Common myeloid progenitor, CD34-positive (primary cell): ENCODE measurements at regions not wholly inside any gene's neighbourhood (a gene's known extent, or its start where the extent isn't known, plus 50 kb on each side); places are given as distances from the start of the nearest gene placed in this dataset.

Source experiments
- CTCF ChIA-PET: fragments of 350-600 bp; sonication (Branson Sonifier 250); formaldehyde crosslinking; loops from one replicate; lab custom pipeline; 2021; ENCODE audit warnings: antibody characterized with exemption; lab: Charles Lee
- POLR2A ChIA-PET: fragments of 350-600 bp; sonication (Branson Sonifier 250); formaldehyde crosslinking; loops from one replicate; lab custom pipeline; 2021; ENCODE audit warnings: antibody characterized with exemption; lab: Charles Lee
- DNase-seq, 3 donors: peaks; one replicate each; pipeline versions ENCODE4 v3.0.0 to v3.0.0-alpha.2; 2013
- H3K27ac ChIP-seq, 2 experiments: 1 replicate in 1 of 2; 2 replicates in 1 of 2; pipeline ENCODE4 v1.7.0; 2013; ENCODE audit warnings: inconsistent platforms in 2 of 2, low read length in 2 of 2, mild to moderate bottlenecking in 2 of 2, low read depth in 1 of 2, moderate library complexity in 1 of 2; ENCODE audit not compliant: severe bottlenecking in 2 of 2, insufficient read depth in 1 of 2, poor library complexity in 1 of 2
- H3K27me3 ChIP-seq, 5 experiments: replicated peaks in 2 of 5; 1 replicate in 3 of 5; 2 replicates in 2 of 5; pipeline versions ENCODE4 v1.6.1 to v1.7.0; 2013; ENCODE audit warnings: low read length in 4 of 5, mild to moderate bottlenecking in 2 of 5, moderate library complexity in 2 of 5, inconsistent platforms in 1 of 5; ENCODE audit not compliant: insufficient read depth in 5 of 5, control insufficient read depth in 4 of 5
- H3K36me3 ChIP-seq, 4 experiments: 1 replicate in 2 of 4; 2 replicates in 2 of 4; pipeline versions ENCODE4 v1.6.1 to v1.7.0; 2013; ENCODE audit warnings: low read length in 3 of 4, control low read depth in 1 of 4, mild to moderate bottlenecking in 1 of 4; ENCODE audit not compliant: control insufficient read depth in 4 of 4, insufficient read depth in 4 of 4
- H3K4me1 ChIP-seq, 4 experiments: 1 replicate in 3 of 4; 2 replicates in 1 of 4; pipeline versions ENCODE4 v1.6.1 to v1.7.1; 2013; ENCODE audit warnings: low read length in 3 of 4, mild to moderate bottlenecking in 3 of 4, control low read depth in 1 of 4, inconsistent platforms in 1 of 4, moderate library complexity in 1 of 4; ENCODE audit not compliant: control insufficient read depth in 4 of 4, insufficient read depth in 4 of 4; ENCODE audit errors: control extremely low read depth in 1 of 4
- H3K4me3 ChIP-seq, 7 experiments: 1 replicate in 4 of 7; 2 replicates in 3 of 7; pipeline versions ENCODE4 v1.5.1 to v1.7.0; 2013; ENCODE audit warnings: mild to moderate bottlenecking in 7 of 7, low read length in 6 of 7, moderate library complexity in 6 of 7, inconsistent platforms in 2 of 7, low read depth in 2 of 7, control low read depth in 1 of 7; ENCODE audit not compliant: insufficient read depth in 4 of 7, control insufficient read depth in 1 of 7; ENCODE audit errors: extremely low read depth in 1 of 7
- H3K9me3 ChIP-seq, 5 experiments: 1 replicate in 4 of 5; 2 replicates in 1 of 5; pipeline versions ENCODE4 v1.6.1 to v1.7.1; 2013; ENCODE audit warnings: low read length in 4 of 5, mild to moderate bottlenecking in 2 of 5, inconsistent platforms in 1 of 5, low read depth in 1 of 5, moderate library complexity in 1 of 5; ENCODE audit not compliant: control insufficient read depth in 4 of 5, insufficient read depth in 2 of 5; ENCODE audit errors: control extremely low read depth in 1 of 5
- WGBS: methylation state at CpG from one replicate; pipeline ENCODE4 v1.1.5; 2013; ENCODE audit not compliant: insufficient coverage; 5-methylcytosine and 5-hydroxymethylcytosine counted together

DNA sequence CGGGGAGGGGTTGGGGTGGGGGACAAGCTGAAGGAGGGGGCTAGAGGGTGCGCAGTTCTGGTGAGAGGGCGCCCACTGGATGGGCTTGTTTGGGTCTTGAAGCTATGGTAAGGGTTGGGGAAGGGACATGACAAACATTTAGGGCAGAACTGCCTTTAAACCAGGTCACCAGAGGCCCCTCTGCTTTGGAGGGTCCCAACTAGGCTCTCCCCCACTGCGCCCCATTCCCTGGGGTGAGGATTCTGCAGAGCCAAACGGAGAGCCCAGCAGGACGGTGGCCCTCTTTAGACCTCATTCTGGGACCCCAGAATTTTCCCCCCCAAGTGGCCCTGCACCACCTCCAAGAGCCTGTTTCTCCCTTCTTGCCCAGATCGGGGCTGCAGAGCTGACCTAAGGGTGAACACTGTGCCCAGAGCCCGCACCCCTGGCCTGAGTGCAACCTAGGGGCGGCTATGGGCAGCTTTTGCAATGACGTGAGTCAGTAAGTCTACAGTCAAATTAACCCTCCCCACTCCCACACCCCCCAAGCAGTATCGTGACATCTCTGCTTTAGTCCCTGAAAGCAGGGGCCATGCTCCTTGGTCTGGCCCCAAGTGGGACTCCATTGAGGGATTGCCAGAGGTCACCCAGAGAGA lies 593.8 kb downstream of the MATN1 start:
- H3K27me3 ChIP-seq: no peaks in the 10 kb centered on the region
- CTCF ChIA-PET: interaction anchor here (0.6 to 1.0 kb wide), 2 partner anchors 11 to 18 kb away, joined by 3 read pairs; no protein-coding TSS in a partner anchor
- H3K9me3 ChIP-seq: peaks cover 0 to 16% (median 3%) of the 10 kb centered on the region in 5 experiments
- peak overlapping the region in 1 of 7 experiments; percentile 19 for H3K4me3 ChIP-seq
- H3K36me3 ChIP-seq: no peaks in the 10 kb centered on the region
- no peak overlapping the region for H3K27ac ChIP-seq
- DNase-seq: no peak
- peaks cover 0 to 35% (median 14%) of the 10 kb centered on the region in 4 experiments for H3K4me1 ChIP-seq
- WGBS: 95% methylated on average over 10 of the region's 11 CpGs
- POLR2A ChIA-PET: no interaction called here

DNA sequence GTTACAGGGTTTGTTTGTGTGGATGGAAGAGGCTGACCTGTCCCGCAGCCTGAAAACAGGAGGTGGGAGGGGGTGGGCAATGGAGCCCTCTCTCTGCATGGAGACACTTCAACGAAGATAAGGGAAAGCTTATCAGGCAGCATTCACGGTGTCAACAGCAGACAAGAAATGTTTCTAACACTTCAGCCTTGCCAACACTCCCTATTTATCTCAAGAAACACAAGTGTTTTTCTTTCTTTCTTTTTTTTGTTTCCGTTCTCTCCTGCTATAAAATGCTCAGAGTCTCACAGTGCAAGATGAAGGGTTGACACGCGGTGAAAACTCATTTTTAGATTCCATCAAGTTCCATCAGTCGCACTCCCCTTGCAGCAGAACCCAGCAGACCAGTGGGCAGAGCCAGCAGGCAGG lies 594.4 kb downstream of the MATN1 start:
- H3K9me3 ChIP-seq: peaks cover 0 to 16% (median 3%) of the 10 kb centered on the region in 5 experiments
- CTCF ChIA-PET: no interaction called here
- 66% methylated on average over 4 of the region's 7 CpGs for WGBS

DNA sequence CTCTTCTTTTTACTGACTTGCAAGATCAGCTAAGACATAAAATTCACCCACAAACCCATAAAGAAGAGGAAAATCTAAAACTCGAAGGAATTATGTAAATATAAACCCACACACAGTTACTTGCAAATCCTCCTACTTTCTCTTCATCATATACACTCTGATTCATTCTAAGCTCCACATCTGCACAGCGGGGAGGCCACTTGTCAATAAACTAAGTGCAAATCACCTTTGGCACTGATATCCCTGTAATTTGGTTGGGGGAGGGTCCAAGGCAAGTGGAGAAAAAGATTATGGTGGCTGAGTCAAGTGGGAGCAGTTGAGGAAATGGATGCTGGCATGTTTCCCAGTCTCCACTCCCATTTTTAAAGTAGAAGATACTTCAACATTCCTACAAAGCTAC lies 596.5 kb downstream of the MATN1 start:
- Histone ChIP-seq H3K4me1 (peaks cover 0 to 29% (median 13%) of the 10 kb centered on the region in 4 experiments), H3K27ac (no peak overlapping the region), H3K27me3 (no peaks in the 10 kb centered on the region), H3K4me3 (no peak overlapping the region), H3K36me3 (no peaks in the 10 kb centered on the region), H3K9me3 (peaks cover 0 to 16% (median 3%) of the 10 kb centered on the region in 5 experiments)
- WGBS: 100% methylated on average over 1 of the region's 2 CpGs
- no peak for DNase-seq
- ChIA-PET CTCF (interaction anchor here (1.0 kb wide), 1 partner anchor 22 kb away, joined by 4 read pairs; no protein-coding TSS in a partner anchor), POLR2A (no interaction called here)

More for the DNA sequence above, 594.4 kb downstream of the MATN1 start:
- Histone ChIP-seq H3K36me3 (no peaks in the 10 kb centered on the region), H3K4me1 (peaks cover 0 to 31% (median 13%) of the 10 kb centered on the region in 4 experiments), H3K4me3 (no peak overlapping the region), H3K27me3 (no peaks in the 10 kb centered on the region), H3K27ac (no peak overlapping the region)
- peak; percentile 5 to 48 (median 30) for DNase-seq
- POLR2A ChIA-PET: no interaction called here

DNA sequence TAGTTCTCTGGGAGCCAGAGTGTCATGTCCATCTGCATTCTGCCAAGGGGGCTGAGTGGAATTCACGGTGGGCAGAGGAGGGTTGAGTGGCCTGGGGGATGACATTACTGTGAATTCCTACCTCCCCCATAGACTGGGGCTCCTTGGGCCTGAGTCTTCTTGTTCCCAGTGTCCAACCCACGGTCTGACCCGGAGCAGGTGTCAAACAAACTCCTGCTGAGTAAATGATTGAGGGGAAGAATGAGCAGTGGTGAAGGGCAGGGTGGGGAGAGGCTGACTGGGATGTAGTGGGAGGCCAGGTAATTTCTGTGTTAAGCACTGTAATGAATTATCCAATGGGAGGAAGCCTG lies 597.6 kb downstream of the MATN1 start:
- no peak for DNase-seq
- Histone ChIP-seq H3K36me3 (no peaks in the 10 kb centered on the region), H3K4me3 (no peak overlapping the region), H3K27me3 (no peaks in the 10 kb centered on the region), H3K4me1 (peaks cover 0 to 20% (median 9%) of the 10 kb centered on the region in 4 experiments), H3K9me3 (peaks cover 0 to 16% (median 3%) of the 10 kb centered on the region in 5 experiments), H3K27ac (no peak overlapping the region)
- ChIA-PET POLR2A (no interaction called here), CTCF (interaction anchor here (1.0 kb wide), 1 partner anchor 21 kb away, joined by 4 read pairs; no protein-coding TSS in a partner anchor)
- WGBS: 88% methylated on average over 2 of the region's 3 CpGs

DNA sequence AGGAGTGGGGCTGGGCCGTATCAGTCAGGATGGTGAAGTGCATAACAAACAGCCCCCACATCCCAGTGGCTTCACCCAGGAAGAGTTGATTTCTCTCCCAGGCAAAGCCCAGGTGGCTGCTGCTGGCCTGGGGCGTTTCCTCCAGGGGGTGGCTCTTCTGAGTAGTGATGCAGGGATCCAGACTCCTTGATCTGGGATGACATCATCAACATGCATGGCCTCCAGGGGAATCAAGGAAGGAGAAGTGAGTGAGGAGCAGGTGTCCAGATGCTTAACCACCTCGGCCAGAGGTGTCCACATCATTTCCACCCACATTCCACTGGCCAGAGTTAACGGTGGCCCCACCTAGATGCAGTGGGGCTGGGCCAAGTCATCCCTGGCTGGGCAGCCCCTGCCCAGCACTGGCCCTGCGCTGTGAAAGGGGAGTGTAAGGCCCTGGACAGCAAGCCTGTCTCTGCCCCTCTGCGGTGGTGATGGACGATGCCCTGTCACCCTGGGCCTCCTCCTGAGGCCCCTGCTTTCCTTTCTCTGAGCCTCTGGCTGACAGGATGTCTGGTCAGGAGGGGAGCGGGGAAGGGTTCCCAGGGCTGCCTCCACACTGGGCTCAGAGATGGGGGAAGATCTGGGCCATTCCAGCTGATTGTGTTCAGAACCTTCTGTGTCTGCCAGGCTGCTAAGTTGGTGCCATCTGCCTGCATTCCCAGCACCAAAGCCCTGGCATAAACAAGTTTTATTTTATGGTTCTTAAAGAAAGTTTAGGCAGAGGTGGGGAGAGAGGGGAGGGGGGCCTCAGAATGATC lies 598.2 kb downstream of the MATN1 start:
- H3K27me3 ChIP-seq: no peaks in the 10 kb centered on the region
- POLR2A ChIA-PET: no interaction called here
- no peak overlapping the region for H3K27ac ChIP-seq
- 90% methylated on average over 6 of the region's 8 CpGs for WGBS
- H3K36me3 ChIP-seq: no peaks in the 10 kb centered on the region
- H3K4me3 ChIP-seq: no peak overlapping the region
- CTCF ChIA-PET: no interaction called here
- peaks cover 0 to 16% (median 6%) of the 10 kb centered on the region in 4 experiments for H3K4me1 ChIP-seq
- peaks cover 0 to 14% (median 3%) of the 10 kb centered on the region in 5 experiments for H3K9me3 ChIP-seq
- no peak for DNase-seq

DNA sequence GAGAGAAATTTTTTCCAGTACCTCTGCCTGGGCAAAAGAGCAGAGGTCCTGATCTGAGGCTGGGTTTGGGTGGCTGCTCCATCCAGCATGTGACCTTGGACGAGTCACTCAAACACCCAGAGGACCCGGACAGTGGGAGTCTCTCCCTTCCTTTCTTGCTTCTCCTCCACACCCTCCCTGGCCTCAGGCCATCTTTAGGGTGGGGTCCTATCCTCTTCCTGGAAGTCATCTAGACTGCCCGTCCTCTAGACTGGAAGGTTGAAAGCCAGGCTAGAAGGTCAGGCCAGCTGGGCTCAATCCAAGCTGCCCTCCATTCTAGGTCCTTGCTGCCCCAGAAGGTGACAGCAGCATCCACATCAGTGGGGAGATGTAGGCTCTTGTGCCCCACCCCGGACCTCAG lies 599.5 kb downstream of the MATN1 start:
- H3K27ac ChIP-seq: no peak overlapping the region
- POLR2A ChIA-PET: no interaction called here
- peaks cover 0 to 6% (median 0%) of the 10 kb centered on the region in 4 experiments for H3K4me1 ChIP-seq
- DNase-seq: no peak
- peaks cover 0 to 8% (median 3%) of the 10 kb centered on the region in 5 experiments for H3K9me3 ChIP-seq
- WGBS: 97% methylated on average over 4 of the region's 4 CpGs
- CTCF ChIA-PET: no interaction called here
- no peaks in the 10 kb centered on the region for H3K27me3 ChIP-seq
- H3K36me3 ChIP-seq: no peaks in the 10 kb centered on the region
- no peak overlapping the region for H3K4me3 ChIP-seq

DNA sequence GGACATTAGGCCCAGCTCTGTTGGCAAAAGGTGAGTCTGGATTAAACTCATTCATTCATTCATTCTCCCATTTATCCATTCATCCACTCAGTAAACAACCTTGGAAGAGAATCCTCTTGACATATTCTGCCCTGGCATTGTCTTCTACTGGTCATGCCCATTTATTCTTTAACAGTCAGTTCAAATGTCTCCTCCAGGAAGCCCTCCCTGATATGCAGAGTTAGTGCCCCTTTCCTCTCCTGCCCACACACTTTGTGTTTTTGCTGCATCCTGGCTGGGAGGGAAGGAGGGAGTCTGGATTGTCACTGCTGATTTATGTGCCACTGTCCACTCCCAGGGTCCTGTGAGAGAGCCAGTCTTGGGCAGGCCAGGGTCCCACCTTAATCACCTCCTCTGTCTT lies 600.3 kb downstream of the MATN1 start:
- H3K27me3 ChIP-seq: no peaks in the 10 kb centered on the region
- no peak for DNase-seq
- no peak overlapping the region for H3K27ac ChIP-seq
- POLR2A ChIA-PET: no interaction called here
- peaks cover 0 to 3% (median 2%) of the 10 kb centered on the region in 5 experiments for H3K9me3 ChIP-seq
- H3K36me3 ChIP-seq: no peaks in the 10 kb centered on the region
- CTCF ChIA-PET: interaction anchor here (1.3 to 2.1 kb wide), 2 partner anchors 8 to 12 kb away, joined by 4 to 6 read pairs; no protein-coding TSS in a partner anchor
- peaks cover 0 to 3% (median 0%) of the 10 kb centered on the region in 4 experiments for H3K4me1 ChIP-seq
- H3K4me3 ChIP-seq: no peak overlapping the region
